Lung (tissue), 11 donors: ENCODE measurements at regions not wholly inside any gene's neighbourhood (a gene's known extent, or its start where the extent isn't known, plus 50 kb on each side); places are given as distances from the start of the nearest gene placed in this dataset.

Experiments
- ATAC-seq: fragments of 200-7000 bp; cut with Tn5 transposase; one replicate; pipeline ENCODE4 v1.9.1; 2020; ENCODE audit warnings: moderate number of reproducible peaks; ENCODE audit not compliant: insufficient read depth, low FRiP score
- DNase-seq, 3 donors: peaks; one replicate each; pipeline ENCODE4 v3.0.0-alpha.2; 2013 to 2017
- H3K27ac ChIP-seq, 2 donors: one replicate each; pipeline ENCODE4 v1.5.1; 2013; ENCODE audit warnings: mild to moderate bottlenecking in 2 of 2, moderate library complexity in 2 of 2, control low read depth in 1 of 2, inconsistent platforms in 1 of 2, low read depth in 1 of 2, low read length in 1 of 2
- H3K27me3 ChIP-seq, 3 donors: one replicate each; pipeline ENCODE4 v1.5.1; 2013; ENCODE audit warnings: low read length in 2 of 3; ENCODE audit not compliant: control insufficient read depth in 3 of 3, insufficient read depth in 3 of 3
- H3K36me3 ChIP-seq, 4 donors: one replicate each; pipeline ENCODE4 v1.5.1; 2013; ENCODE audit warnings: low read length in 4 of 4, mild to moderate bottlenecking in 1 of 4, moderate library complexity in 1 of 4; ENCODE audit not compliant: control insufficient read depth in 4 of 4, insufficient read depth in 4 of 4
- H3K4me1 ChIP-seq, 5 donors: one replicate each; pipeline ENCODE4 v1.5.1; 2013; ENCODE audit warnings: low read length in 5 of 5, mild to moderate bottlenecking in 2 of 5, moderate library complexity in 1 of 5; ENCODE audit not compliant: control insufficient read depth in 5 of 5, insufficient read depth in 5 of 5
- H3K4me3 ChIP-seq: one replicate; pipeline ENCODE4 v1.5.1; 2013; ENCODE audit warnings: mild to moderate bottlenecking, control low read depth, moderate library complexity
- H3K9ac ChIP-seq, 2 donors: one replicate each; pipeline ENCODE4 v1.5.1; 2013; ENCODE audit warnings: low read length in 2 of 2, control low read depth in 1 of 2; ENCODE audit not compliant: insufficient read depth in 1 of 2
- H3K9me3 ChIP-seq, 4 donors: one replicate each; pipeline ENCODE4 v1.5.1; 2013; ENCODE audit warnings: low read length in 3 of 4, mild to moderate bottlenecking in 1 of 4, moderate library complexity in 1 of 4; ENCODE audit not compliant: control insufficient read depth in 4 of 4, insufficient read depth in 3 of 4
- WGBS, 2 donors: extraction: QIAGEN DNeasy Blood & Tissue Kit; methylation state at CpG; one replicate each; pipeline ENCODE4 v1.1.7; 2013; 5-methylcytosine and 5-hydroxymethylcytosine counted together
- TF ChIP-seq, protein P1 (sequence below): IDR thresholded peaks from 2 replicates; pipeline ENCODE4 v1.5.1; 2012; ENCODE audit warnings: mild to moderate bottlenecking; ENCODE audit errors: control extremely low read depth, extremely low read depth
- donor health status: control.
- donor health status: control.
- donor health status: Bipolar disorder and iron deficiency.
- donor health status: healthy.
- donor health status: DM: yes; HTN: yes; CAD: no.

DNA sequence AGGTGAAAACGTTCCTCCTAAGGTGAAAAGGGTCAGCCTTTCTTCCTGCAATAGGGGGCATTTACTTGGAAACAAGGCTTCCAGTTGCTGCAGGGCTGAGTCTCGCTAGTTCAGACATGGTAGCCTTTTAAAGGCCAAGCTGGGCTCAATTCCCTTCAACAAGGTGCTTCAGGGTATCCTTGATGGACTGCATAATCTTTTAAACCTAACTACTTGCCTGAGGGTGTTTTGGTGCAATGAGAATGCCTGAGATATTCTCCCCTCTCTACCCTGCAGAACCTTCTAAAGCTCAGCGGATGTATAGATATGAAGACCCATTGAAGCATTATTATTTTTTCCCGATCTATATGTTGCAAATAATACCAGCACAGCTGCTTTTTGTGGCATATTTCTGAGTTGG, 416.1 kb downstream of the QKI start:
- Histone ChIP-seq H3K4me3 (no peak overlapping the region), H3K27ac (no peak overlapping the region), H3K27me3 (peaks cover 0 to under 1% (median 0%) of the 10 kb centered on the region in 3 donors), H3K9ac (no peak overlapping the region), H3K9me3 (peaks cover 0 to 4% (median 2%) of the 10 kb centered on the region in 4 donors), H3K36me3 (no peaks in the 10 kb centered on the region), H3K4me1 (no peaks in the 10 kb centered on the region)
- ATAC-seq (no peak), DNase-seq (no peak)
- WGBS, 2 donors: 81 to 84% methylated on average over 4 of the region's 4 CpGs
- TF ChIP-seq, protein P1, sequence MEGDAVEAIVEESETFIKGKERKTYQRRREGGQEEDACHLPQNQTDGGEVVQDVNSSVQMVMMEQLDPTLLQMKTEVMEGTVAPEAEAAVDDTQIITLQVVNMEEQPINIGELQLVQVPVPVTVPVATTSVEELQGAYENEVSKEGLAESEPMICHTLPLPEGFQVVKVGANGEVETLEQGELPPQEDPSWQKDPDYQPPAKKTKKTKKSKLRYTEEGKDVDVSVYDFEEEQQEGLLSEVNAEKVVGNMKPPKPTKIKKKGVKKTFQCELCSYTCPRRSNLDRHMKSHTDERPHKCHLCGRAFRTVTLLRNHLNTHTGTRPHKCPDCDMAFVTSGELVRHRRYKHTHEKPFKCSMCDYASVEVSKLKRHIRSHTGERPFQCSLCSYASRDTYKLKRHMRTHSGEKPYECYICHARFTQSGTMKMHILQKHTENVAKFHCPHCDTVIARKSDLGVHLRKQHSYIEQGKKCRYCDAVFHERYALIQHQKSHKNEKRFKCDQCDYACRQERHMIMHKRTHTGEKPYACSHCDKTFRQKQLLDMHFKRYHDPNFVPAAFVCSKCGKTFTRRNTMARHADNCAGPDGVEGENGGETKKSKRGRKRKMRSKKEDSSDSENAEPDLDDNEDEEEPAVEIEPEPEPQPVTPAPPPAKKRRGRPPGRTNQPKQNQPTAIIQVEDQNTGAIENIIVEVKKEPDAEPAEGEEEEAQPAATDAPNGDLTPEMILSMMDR: no peak

DNA sequence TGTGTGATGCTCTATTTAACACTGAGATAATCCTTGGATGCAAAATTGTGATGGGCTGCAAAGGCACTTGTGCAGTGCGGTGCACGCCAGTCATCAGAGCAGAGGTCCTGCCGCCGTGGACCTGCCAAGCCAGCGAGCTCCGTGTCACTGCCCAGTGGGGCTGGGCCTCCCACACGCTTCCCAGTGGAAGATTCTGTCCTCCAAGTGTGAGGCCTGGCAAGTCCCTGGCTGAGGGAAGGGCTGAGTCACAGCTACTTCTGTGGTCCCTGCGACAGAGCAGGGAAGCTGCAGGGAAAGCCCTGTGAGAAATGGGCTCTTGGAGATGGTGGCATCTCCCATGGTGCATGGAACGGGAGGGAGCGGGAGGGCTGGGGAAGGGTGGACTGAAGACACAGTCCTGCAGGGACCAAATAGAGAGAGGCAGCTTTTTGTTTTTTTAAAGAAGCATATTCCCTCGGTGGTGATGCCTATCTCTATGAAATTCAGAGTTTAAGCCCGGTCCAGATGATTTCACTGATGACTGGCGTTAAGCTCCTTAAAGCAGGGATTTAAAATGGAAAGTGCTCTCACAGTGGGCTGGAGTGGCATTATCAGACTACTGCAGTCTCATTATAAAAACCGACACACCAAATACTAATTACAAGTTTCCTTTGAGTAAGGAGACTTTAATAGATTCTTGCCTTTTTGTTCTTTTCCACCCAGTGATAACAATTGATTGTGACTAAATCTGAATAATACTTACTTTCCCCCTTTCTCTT, 413.7 kb downstream of the QKI start:
- Histone ChIP-seq H3K27ac (no peak overlapping the region), H3K36me3 (no peaks in the 10 kb centered on the region), H3K9me3 (peaks cover 0 to 4% (median 2%) of the 10 kb centered on the region in 4 donors), H3K4me1 (no peaks in the 10 kb centered on the region), H3K27me3 (peaks cover 0 to 2% (median 0%) of the 10 kb centered on the region in 3 donors), H3K9ac (no peak overlapping the region), H3K4me3 (no peak overlapping the region)
- DNase-seq (no peak), ATAC-seq (no peak)
- WGBS, 2 donors: 87 to 91% methylated on average over 14 of the region's 14 CpGs
- TF ChIP-seq, protein P1: no peak

DNA sequence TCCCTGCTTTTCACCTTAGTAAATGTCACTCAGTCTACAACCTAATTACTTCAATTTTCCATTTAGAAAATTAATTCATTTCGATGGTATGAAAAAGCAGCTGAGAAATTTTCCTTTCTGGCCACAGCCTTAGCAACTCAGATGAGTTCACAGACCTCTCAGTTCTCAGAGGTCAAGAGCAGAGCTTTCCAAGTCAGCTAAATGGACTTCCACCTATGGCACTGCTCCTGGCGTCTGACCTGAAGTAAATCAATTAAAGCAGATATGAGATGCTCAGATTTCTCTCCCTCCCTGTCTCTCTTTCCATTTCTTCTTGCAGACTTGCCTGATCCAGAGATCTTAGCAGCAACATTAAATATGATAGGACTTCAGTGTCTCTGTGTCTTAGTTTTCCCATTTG, 412.6 kb downstream of the QKI start:
- TF ChIP-seq, protein P1: no peak
- Histone ChIP-seq H3K9me3 (peaks cover 0 to 4% (median 2%) of the 10 kb centered on the region in 4 donors), H3K4me3 (no peak overlapping the region), H3K36me3 (no peaks in the 10 kb centered on the region), H3K27ac (no peak overlapping the region), H3K9ac (no peak overlapping the region), H3K27me3 (peaks cover 0 to 2% (median 0%) of the 10 kb centered on the region in 3 donors), H3K4me1 (no peaks in the 10 kb centered on the region)
- ATAC-seq (no peak), DNase-seq (no peak)
- WGBS, 2 donors: 65 to 84% methylated on average over 2 of the region's 2 CpGs

DNA sequence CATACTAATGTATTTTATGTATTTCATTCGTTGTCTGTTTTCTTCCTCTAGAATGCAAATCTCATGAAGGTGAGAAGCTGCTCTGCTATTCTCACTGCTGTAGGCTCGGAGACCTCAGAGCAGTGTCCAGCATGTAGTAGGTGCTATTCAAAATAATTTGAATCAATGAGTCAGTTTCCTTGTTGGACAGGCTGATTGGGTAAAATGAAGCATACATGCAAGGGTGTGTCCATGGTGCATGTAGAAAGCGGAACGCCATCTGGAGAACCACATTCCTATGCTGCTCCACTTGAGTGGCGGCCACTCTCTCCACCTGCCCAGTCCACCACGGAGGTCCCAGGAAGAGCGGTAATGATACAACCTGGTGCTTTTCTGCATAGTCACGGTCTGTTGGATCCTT, 412.1 kb downstream of the QKI start:
- H3K9ac ChIP-seq: no peak overlapping the region
- TF ChIP-seq, protein P1: no peak
- H3K9me3 ChIP-seq: peaks cover 0 to 3% (median 2%) of the 10 kb centered on the region in 4 donors
- no peak overlapping the region for H3K27ac ChIP-seq
- H3K4me3 ChIP-seq: no peak overlapping the region
- H3K27me3 ChIP-seq: peaks cover 0 to 2% (median 0%) of the 10 kb centered on the region in 3 donors
- 83 to 90% methylated on average over 8 of the region's 8 CpGs for WGBS, 2 donors
- ATAC-seq: no peak
- H3K36me3 ChIP-seq: no peaks in the 10 kb centered on the region
- no peaks in the 10 kb centered on the region for H3K4me1 ChIP-seq
- DNase-seq: no peak
